HG02852 (cell line): ENCODE measurements at regions not wholly inside any gene's neighbourhood (a gene's known extent, or its start where the extent isn't known, plus 50 kb on each side); places are given as distances from the start of the nearest gene placed in this dataset.

Experiments used
- ATAC-seq: cut with Tn5 transposase; IDR thresholded peaks from one replicate; pipeline ENCODE4 v1.9.1; 2021; ENCODE audit warnings: mild to moderate bottlenecking, moderate library complexity; ENCODE audit not compliant: unreplicated experiment

DNA sequence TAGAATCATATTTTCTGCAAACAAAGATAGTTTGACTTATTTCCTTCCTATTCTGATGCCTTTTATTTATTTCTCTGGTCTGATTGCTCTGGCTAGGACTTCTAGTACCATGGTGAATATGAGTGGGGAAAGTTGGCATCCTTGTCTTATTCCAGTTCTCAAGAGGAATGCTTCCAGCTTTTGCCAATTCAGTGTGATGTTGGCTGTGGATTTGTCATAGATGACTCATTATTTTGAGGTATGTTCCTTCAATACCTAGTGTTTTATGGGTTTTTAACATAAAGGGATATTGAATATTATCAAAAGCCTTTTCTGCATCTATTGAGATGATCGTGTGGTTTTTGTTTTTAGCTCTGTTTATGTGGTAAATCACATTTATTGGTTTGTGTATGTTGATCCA is 139.4 kb upstream of the CNTN1 start:
- no peak for ATAC-seq

DNA sequence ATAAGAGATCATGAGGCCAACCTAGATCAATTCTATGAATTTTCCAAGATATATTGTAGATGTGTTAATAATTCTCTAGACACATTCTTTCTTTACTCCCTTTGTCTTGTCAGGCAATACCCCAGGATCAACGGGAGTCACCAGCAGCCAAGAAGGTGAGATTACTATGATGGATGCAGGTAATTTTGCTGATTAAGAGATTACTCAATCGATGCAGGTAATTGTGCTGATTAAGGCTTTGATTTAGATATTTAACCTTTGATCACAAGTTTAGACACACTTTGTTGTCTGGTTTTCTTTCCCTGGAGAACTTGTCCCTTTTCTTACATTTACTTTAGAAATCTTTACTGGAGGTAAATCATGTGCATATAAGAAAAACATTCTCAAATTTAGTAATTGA is 134.3 kb upstream of the CNTN1 start:
- no peak for ATAC-seq

DNA sequence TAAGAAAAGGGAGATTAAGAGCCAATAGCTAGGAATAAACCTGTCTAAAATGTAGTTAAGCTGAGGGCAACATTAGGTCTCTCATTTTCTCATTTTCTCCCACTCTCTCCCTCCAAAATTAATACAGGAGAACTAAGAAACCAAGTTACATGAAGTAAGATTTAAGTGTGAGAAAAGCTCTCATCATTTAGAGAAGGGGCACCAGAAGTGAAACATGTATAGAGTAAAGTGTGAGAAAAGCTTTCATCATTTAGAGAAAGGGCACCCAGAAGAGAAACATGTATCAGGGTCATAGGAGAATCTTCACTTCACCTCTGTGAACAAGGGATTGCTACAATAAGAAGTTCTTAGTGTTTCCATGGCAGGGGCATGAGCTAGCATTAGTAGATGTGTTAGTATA is 132.4 kb upstream of the CNTN1 start:
- ATAC-seq, result peak; percentile 52

- peak; percentile 36 for ATAC-seq
Observed at GRCh38 chr12:40560848-40561247, 131.4 kb upstream of the CNTN1 start.

- peak; percentile 55 for ATAC-seq
Observed at GRCh38 chr12:40561395-40561966, 130.8 kb upstream of the CNTN1 start.

GRCh38 chr12:40565029-40565633 is 127.1 kb upstream of the CNTN1 start:
- no peak for ATAC-seq

DNA sequence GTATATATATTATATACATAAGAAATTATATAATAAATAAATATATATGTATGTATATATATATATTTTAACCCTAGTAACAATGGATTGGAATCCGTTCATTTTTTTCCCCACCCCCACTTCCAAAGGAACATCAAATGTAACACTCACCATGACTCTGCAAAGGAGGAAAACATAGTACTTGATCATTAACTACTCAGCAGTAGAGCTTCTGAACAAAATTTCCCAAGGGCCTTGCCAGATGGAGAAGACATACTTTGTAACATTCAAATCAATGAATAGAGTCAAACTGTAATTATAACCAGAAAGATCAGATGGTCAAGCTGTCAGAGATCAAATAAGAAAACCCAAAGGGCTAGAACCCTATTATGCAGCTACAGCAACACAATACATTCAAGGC is 126.0 kb upstream of the CNTN1 start:
- ATAC-seq, result no peak

GRCh38 chr12:40569626-40570179 is 122.5 kb upstream of the CNTN1 start:
- no peak for ATAC-seq

GRCh38 chr12:40573024-40573423 is 119.2 kb upstream of the CNTN1 start:
- ATAC-seq, result no peak

- no peak for ATAC-seq
Observed at GRCh38 chr12:40575987-40576386, 116.3 kb upstream of the CNTN1 start.

- ATAC-seq, result no peak
Observed at GRCh38 chr12:40577834-40578233, 114.4 kb upstream of the CNTN1 start.

DNA sequence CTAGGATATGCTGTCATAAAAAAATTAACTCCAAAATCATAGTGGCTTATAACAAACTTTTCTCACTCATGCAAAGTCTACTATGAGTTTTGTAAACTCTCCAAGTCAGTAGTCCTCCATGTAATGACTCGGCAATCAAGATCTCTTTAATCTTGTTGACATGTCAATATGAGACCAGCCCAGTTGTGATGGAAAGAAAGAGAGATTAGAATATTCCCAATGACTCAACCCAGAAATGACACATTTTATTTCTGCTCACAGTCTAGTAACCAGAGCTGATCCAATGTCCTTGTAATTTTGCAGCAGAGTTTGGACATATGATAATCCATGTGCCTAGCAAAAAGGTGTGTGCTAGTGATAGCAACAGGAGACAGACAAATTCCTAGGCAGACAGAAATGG is 112.6 kb upstream of the CNTN1 start:
- ATAC-seq, result no peak

DNA sequence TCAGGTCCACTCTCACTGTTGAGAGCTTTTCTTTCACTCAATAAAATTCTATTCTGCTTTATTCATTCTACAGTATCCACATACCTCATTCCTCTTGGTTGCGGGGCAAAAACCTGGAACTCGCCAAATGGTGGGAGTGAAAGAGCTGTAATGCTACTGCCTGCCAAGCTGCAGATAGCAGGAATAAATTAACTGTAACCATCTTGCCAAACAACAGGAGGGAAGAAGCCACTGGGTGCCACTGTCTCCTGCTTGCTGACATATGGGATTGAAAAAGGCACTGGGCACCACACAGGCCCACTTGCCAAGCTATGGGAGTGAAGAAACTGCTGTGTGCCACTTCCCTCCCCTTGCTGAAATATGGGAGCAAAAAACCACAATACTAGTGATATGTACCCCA is 111.9 kb upstream of the CNTN1 start:
- no peak for ATAC-seq

- no peak for ATAC-seq
Observed at GRCh38 chr12:40581889-40582288, 110.3 kb upstream of the CNTN1 start.

DNA sequence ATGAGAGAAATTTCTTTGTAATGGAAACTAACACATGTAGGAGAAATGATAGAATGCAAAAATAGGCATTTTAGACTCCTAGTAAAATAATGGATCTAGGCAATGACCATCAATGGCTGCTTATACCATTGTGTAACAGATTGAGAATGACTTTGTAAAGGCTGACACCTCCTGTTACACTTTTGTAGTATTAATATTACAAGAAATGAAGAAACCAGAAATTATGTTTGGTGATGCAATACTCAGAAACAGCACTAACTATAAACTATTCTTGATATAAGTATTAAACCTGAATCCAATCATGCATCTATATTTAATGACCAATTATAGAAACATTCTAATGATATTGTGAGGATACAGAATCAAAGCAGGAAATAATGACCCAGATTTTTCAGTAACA is 108.5 kb upstream of the CNTN1 start:
- ATAC-seq, result no peak

- no peak for ATAC-seq
Observed at GRCh38 chr12:40584763-40585162, 107.5 kb upstream of the CNTN1 start.

GRCh38 chr12:40586823-40587222 is 105.4 kb upstream of the CNTN1 start:
- no peak for ATAC-seq

DNA sequence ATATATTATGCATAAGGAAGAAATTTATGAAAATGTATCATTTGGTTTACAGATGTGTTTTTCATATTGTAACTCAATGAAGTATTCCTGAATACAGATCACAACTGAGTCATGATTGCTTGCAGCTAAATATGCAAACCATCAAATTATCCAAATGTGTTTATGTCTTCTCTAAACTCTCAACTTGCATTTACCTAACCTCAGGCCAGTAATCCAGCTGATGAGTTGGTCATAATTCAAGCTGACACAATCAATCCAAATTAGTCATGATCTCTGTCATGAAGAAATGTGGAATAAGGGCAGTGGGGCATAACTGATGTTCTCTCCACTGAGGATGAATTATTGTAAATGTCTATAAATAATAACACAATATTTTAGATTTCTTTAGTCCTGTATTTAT is 104.8 kb upstream of the CNTN1 start:
- no peak for ATAC-seq

- no peak for ATAC-seq
Observed at GRCh38 chr12:40587970-40588369, 104.3 kb upstream of the CNTN1 start.

DNA sequence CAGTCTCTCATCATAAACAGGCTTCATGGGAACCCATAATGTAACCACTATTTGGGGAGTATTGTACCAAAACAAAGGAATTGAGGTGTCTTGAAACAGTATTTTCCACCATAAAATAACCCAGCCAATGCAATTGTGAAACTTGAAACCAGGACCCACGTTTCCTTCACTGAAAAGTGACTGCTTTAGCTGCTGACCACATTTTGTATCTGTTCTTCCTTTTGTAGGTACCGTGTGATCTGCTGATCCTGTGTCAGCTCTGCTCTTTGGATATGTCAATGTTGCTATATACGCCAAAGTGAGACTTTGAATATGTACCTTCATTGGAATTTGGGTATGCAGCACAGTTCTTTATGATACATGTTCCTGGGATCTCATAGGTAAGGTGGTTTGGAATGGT is 95.1 kb upstream of the CNTN1 start:
- peak; percentile 81 for ATAC-seq

GRCh38 chr12:40598073-40598472 is 94.2 kb upstream of the CNTN1 start:
- ATAC-seq, result no peak

DNA sequence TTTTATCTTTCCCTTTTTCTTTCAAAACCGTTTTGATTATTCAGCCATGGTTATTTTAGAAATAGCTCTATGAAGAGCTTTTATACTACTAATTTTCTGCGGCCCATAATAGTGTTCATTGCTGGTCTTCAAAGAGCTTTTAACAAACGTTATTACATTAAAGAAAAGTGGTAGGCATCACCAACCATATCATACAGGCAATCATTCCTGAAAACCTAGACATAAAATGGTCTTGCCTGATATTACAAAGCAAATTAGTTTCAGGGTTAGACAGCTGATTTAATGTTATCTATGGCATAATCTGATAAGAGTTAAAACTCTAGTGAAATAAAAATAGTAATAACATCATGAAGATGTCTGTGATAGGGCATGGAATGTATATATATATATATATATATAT is 89.7 kb upstream of the CNTN1 start:
- ATAC-seq, result no peak

DNA sequence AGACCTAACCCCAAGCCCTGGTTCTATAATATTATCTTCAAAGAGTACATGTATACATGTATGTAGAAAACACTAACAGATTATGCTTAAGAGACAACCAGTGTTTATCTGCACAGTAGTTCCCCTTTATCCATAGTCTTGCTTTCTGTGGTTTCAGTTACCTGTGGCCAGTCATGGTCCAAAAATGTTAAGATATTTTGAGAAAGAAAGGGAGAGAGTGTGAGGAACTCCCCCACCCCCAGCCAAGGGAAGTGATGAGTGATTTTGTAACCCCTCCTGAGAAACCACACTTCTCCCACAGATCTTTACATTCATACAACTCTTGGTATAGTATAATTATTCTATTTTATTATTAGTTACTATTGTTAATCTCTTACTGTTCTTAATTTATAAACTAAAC is 77.3 kb upstream of the CNTN1 start:
- peak; percentile 80 for ATAC-seq
